GM21786 (cell line): ENCODE measurements at regions not wholly inside any gene's neighbourhood (a gene's known extent, or its start where the extent isn't known, plus 50 kb on each side); places are given as distances from the start of the nearest gene placed in this dataset.
"Not testable (repeated sequence)": the region's sequence is repeated elsewhere in the genome, so short reads cannot be mapped to it uniquely, and the experiment has no call there.

Experiments
- ATAC-seq: cut with Tn5 transposase; IDR thresholded peaks from one replicate; pipeline ENCODE4 v1.9.1; 2021; ENCODE audit not compliant: unreplicated experiment

DNA sequence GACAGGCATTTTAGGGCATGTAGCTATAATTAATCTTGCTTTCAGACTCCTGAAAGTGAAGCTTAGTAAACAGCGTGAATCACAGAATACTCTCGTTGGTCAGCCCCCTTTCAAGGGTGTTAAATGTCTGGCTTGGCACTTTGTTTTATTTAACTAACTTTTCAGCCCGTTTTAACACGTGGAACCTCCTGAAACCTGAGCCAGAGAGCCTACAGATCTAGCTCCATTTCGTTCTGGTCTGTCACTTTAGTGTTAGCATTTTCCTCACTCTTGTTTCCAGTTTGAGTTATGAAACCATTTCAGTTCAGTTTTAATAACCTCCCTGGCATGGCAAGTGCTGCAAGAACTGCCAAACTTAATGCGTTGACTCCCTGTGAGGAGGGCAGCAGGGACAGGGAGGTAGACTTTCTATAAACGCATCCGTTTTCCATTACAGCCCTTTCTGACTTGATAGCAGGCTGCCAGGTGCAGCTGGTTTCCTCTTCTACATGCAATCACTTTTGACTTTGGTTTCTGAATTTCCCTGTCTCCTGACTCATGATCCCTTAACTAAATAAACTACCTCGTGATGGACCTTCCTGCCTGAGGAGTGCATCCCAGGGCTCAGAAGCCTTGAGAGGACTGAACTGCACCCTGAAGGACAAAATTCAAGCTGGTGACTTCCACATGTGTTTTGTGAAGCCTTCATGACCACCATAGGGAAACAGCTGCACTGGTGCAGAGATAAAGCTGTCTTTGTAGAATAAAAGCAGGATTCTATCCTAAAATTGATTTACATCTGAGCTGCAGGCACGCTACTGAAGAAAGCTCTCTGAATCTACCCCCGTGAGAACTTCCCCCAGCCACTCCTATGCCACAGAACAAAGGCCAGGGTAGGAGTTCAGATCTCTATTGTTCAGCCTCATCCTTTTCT is 192.6 kb downstream of the DLEU7 start:
- peak; percentile 63 for ATAC-seq

DNA sequence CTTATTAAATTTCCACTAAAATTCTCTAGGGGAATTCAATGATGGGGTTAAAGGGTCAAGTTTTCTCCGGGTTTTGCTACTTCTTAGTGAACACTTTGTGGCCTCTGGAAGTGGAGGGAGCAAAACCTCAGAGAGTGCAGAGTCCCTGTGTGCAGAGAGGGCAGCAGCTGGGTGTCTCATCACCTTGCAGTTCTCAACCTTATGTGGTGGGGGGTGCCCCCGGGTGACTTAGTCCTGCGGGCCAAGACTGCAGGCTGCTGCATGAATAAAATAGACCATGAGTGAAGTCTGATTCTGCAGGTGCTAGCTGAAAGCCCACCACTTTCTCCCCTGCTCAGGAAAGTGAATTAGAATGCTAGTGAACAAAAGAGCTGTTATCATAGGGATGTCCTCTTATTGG is 191.6 kb downstream of the DLEU7 start:
- ATAC-seq, result no peak

DNA sequence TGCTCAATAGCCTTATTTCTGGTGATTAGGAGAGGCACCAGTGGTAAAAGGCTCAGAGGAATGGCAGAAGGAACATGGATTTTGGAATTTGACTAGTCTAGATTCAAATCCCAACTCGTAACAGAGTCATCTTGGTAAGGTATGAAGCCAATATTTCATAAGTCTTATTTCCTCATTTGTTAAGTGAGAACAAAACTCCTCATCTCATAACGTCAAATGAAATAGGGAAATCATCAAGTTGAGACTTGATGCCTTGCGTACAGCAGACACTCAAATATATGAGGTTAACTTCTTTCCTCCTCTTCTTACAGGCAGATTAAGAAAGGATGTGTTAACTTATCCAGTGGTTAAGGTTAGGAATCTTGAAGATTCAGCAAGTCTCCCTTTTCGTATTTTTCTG is 189.2 kb downstream of the DLEU7 start:
- no peak for ATAC-seq

DNA sequence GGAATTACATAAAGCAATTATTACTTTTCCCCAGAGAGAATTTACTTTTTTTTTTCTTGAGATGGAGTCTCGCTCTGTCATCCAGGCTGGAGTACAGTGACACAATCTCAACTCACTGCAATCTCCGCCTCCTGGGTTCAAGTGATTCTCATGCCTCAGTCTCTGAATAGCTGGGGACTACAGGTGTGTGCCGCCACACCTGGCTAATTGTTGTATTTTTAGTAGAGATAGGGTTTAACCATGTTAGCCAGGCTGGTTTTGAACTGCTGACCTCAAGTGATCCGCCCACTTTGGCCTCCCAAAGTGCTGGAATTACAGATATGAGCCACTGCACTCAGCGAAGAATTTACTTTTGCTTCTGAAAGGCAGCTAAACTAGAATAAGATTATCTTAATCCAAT is 181.6 kb downstream of the DLEU7 start:
- ATAC-seq, result not testable (repeated sequence)

DNA sequence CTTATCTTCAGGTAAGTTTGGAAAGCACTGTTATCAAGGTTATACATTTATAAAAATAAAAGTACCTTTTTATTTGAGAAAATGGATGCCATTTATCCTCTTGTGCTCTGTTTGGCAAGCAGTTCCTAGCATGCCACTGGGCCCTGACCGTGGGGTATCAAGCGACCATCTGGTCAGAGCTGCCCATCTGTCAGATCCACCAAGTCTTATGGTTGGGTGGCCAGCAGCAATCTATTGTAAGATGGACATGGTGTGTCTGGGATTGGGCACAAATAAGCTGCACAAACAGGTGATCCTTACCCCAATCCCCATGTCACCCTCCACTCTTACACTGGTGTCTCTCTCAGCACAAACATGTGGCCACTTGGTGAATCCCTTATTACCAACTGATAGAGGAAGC is 178.5 kb downstream of the DLEU7 start:
- ATAC-seq, result no peak

DNA sequence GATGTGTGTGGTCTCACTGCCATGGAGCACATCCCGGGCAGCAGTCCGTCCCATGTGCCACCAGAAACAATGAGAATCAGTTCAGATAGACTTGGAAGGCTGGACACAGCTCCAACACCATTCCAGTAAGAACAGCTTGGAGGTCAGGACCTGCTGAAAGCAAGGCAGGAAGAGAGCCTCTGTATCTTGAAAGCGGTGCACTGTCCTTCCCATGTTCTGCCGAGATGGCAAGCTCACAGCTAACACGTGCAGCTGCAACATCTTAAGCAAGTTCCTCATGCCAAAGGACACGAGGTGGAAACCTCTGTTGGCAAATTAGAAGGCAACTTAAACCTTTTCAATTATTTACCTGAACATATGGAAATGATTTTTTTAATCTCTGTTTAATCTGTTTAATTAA is 175.4 kb downstream of the DLEU7 start:
- no peak for ATAC-seq

DNA sequence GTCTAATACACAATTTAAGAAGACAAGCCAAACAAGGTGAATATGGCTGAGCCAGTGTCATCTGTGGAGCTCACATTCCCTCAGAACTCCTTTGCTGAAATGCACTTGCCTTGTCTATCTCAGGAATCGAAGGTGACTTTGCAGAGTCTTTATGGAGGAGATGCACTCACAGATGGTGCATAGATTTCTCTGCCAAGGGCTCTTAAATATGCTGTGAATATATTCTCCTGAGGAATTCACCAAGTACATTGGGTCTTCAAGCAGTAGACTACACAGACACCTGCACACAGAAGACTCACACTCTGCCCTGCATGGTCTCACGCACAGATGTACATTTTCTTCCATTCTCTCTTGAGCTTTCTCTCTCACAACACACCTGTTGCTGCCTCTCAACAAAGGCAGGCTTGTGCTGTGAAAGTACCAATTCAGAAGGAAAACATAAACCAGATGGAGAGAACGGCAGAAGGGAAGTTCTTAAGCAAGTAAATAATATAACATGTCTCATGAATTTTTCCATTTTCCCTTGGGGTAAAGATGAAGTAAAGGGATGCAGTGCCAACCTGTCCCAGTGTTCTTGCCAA is 174.7 kb downstream of the DLEU7 start:
- ATAC-seq, result no peak

DNA sequence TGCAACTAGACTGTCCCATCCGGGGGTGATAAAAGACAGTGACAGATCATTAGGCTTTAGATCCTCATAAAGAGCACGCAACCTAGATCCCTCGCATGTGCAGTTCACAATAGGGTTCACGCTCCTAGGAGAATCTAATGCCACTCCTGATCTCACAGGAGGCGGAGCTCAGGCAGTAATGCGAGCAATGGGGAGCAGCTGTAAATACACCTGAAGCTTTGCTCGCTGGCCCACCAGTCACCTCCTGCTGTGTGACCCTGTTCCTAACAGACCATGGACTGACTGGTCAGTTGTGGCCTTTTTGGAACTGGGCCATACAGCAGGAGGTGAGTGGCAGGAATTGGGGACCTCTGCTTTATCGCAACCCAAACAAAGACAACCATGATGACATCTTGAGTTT is 173.2 kb downstream of the DLEU7 start:
- no peak for ATAC-seq

DNA sequence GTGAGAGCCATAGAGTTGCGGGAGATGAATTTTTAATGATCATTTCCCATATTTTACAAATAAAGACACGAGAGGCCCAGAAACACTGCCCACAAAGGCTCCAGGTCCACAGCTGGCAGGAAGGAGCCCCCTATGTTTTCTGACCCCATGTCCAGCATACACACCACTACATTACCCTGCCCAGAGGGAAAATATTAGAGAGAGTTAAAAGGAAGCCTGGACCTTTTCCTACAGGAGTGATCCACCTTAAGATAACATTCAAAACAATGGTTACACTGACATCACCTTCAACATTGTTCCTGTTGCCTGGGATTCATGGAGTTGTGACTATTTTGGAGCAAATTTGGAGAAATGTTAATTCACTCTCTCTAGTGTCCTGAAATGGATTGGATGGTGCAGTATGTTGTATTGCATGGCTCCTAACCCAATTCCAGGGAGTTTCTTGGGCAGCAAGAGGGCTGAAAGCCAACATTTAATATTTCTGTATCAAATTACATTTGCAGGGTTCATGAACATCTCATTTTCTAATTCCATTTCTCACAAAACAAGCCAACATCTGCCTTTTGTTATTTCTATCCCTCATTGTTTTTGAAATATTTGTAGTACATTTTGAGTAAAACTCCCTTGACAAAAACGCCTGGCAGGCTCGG is 172.5 kb downstream of the DLEU7 start:
- ATAC-seq, result no peak

DNA sequence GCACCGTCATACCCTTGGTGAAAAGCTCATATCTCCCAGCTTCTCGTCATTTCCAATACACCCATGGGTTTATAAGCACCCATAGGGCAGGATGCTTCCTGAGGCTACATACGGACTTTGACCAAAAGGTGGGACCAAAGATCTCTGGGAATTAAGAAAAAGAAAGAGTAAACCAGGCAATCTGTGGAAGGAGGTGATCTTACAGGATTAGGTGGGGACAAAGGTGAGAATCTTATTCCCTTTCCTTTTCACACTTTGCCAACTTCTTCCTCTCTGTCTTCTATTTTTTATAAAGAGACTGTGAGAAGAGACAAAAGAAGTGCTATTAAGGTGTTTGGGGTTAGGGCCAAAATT is 172.0 kb downstream of the DLEU7 start:
- ATAC-seq, result no peak

DNA sequence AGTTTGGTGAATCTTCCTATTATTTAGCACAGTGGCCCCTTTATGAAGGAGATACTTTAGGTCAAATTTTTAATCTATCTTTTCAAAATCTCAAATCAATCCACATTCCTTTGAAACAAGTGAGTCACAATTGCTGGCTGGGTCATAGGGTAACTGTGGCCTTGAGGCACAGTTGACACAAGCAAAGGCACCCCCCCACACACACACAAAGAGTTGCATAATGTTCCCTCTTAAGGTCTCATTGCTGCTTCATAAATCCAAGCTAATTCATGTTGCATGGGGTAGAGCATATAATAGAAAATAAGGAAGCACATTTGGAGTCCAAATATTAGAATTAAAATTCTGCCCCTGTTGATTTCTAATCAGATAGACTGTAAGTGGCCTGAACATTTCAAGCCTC is 171.5 kb downstream of the DLEU7 start:
- no peak for ATAC-seq

DNA sequence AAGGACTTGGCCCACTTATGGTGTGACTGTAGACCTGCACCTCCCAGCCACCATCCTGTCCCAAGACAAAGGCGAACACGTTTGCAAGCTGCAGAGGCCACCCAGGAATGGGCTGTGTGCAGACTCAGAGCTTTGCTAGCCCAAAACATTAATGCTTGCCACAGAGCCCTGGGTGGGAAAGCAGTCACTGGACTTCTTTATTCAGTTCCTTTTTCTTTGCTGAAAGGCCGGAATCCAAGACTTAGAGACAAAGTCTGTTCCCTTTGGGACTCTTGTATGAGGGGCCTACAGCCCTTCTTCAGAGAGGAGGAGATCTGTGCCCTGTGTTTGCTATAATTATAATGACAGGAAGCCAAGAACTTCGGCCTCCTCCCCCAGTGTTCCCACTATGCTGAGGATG is 167.8 kb downstream of the DLEU7 start:
- ATAC-seq, result no peak

DNA sequence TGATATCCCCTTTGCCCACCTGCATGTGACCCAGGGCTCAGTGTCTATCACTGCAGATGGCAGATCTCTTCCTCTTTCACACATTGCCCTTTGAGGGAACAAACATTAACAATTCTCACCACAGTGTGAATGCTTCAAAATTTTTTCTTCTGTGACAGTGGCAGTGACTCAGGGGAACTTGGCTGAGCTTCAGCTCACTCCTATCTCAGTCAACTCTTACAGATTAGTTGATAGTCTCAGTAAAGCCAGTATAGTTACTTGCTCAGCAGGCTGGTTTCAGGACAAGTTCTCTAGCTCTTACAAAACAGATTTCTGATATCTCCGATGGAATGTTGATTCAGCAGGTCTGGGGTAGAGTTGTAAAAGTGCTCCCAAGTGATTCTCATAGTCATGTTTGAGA is 166.9 kb downstream of the DLEU7 start:
- peak; percentile 56 for ATAC-seq

DNA sequence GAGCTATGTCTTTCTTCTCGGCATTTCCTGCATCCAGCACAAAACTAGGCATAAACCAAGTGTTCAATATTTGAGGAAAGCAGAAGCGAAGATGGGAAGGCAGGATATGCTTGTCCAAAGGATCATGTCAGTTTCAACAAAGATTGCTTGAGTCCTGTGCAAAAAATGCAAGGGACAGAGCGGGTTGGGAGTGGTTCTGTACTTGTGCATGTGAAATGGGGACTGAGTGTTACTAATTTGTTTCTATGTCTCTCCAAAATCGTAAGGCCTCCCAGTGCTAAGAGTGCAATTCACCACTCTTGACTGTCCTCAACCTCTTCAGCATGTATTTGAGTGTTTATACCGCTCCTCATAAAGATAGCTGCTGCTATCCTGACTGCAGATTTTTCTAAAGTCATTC is 166.2 kb downstream of the DLEU7 start:
- no peak for ATAC-seq

DNA sequence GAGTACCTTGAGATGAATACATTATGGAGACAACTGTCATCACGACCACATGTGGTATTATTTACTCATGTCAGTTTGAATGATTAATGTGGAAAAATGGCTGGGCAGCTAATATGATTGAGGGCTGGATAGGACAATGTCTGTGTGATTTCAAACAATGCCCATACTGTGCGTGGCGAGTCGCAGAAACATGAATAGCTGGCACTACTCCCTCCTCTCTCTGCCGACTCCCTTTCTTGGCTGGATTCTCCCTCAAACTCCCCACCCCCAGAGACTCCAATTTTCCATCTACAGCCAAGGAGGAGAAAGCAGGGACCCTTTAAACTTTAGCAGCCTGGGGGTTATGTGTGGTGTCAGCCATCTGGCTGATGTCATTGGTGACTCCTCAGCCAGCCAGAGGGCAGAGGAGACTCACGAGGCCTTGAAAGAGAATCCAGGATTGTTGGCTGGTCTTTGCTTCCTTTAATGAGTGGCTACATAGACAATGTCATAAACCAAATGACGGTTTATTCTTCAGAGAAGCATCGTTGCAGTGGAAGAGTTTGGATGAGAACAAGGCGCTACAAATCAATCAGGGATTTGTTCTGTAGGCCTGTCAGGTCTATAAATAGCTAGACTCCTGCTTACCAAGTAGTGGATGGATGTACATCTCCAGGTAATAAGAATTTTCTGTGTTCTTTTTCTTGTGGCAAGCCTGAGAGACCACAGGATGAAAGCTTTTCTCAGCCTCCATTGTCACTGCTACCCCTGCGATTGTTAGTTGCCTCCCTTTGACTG is 165.6 kb downstream of the DLEU7 start:
- ATAC-seq, result no peak

DNA sequence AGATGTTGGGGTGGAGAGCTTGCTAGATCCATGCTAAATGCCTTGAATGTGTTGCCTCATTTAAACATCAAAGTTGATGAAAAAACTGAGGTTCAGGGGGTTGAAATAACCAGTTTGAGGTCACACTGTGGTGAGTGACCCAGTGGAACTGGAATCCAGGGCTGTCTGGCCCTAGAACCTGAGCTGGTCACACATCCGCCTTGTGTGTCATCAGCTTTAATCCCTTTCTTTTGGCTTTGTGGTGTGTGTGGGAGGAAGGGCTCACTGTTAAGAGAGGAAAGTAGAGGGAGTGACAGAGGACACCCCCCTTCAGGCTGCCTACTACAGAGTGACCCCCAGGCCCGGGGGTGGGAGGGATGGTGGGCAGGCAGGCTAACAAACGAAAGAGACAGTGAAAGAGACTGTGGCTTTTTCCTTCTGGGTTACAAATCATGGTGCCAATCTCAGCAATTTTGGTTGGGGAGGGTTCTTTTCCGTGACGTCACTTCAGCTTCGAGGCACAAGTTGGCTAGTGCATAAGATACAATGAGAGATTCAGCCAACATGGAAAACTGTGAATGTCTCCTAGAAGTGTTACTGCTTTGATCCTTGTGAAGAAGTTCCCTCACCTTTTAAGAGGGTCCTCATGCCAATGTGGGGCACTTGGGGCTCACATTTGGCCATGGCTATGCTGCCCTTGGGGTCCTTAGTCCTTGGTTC is 164.9 kb downstream of the DLEU7 start:
- no peak for ATAC-seq

DNA sequence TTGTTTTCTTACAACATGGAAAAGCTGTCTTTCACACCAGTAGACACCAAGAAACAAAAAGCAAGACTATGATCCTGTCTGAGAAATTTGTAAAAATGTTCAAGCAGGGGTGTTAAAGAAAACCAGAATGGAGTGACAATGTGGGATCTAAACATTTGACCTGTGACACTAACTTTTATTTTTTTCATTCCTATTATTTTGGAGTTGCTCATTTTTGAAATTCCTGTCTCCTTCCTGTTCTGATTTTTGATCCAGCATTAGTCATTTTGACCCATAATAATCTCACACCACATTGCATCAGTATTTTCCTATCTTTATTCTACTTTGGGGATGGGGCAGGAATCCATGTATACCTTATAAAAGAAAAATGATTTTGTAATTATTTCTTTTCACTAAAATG is 164.2 kb downstream of the DLEU7 start:
- no peak for ATAC-seq

DNA sequence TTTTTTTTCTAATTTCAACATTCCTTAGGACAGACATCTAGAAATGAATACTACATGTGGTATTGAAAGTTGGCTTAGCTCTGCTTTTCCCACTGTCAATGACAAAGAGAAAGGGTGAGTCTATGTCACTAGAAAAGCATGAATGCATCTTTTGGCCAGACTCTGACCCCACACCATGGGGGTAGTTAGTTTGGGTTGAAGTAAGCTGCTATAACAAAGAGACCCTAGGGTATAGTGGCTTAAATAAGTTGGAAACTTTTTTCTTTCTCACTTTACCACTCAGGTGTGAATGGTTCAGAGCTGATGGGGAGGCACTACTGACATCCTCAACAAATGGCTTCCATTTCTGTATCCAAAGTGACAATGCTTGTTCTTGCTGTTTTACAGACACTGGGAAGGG is 161.5 kb downstream of the DLEU7 start:
- no peak for ATAC-seq

DNA sequence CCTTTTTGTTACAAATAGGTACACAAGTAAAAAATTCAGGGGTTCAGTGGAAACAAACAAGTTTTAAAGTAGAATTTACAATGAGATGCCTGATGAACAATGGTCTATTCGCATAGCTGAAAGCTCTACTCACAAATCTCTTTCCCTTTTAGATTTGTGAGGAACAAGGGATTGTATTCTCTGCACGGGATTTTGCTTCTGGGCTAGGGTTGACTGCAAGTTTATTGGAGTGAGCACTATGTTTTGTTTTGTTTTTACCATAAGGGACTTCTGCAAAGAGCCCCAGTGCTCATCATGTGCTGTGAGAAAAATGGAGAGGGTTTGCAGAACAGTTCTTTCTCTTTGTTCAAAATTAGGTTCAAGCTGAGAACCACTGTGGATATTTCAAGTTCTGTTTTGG is 160.5 kb downstream of the DLEU7 start:
- no peak for ATAC-seq

DNA sequence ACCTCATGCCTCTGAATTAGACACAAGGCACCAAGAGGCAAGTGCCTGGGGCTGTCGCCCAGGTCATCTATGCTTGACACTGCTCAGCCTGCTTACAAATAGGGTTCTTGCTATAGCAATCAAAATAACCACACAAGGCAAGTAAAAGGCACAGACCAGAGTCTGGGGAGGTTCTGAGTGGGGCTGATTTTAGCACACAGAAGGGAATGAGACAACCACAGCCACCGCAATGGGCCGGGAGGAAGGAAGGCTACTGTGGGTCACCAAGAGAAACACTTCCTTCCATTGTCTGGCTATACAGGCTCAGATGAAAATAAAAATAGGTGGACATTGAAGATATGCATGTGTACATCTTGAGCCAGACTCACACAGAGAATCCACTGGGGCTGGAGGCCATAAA is 159.1 kb downstream of the DLEU7 start:
- ATAC-seq, result no peak

DNA sequence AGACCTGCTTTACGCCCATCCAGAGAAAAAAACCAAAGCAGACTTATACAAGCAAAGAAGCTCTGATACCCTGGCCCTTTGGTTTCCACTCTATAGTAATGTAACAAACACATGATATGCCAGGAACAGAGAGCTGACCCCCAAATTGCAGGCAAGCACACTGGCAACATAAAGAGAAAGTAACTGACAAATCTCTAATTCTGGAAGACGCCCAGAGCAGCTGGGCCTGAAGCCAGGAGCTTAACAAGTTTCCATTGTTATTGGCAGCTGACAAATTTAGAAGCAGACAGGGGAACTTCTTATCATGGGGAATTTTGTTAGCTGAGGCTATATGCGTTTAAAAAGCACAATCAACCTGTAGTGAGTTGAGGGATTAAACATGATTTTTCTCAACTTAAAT is 158.0 kb downstream of the DLEU7 start:
- ATAC-seq, result no peak
